GM21447 (cell line): ENCODE measurements at regions not wholly inside any gene's neighbourhood (a gene's known extent, or its start where the extent isn't known, plus 50 kb on each side); places are given as distances from the start of the nearest gene placed in this dataset.

Experiments used
- ATAC-seq: cut with Tn5 transposase; IDR thresholded peaks from one replicate; pipeline ENCODE4 v1.9.1; 2021; ENCODE audit not compliant: unreplicated experiment

- no peak for ATAC-seq
Measured at GRCh38 chr2:71938659-71939587, 208.7 kb downstream of the CYP26B1 start.

GRCh38 chr2:71938108-71938507 lies 209.6 kb downstream of the CYP26B1 start:
- no peak for ATAC-seq

- no peak for ATAC-seq
Measured at GRCh38 chr2:71937396-71937795, 210.3 kb downstream of the CYP26B1 start.

GRCh38 chr2:71936076-71937030 lies 211.3 kb downstream of the CYP26B1 start:
- ATAC-seq, result no peak

- no peak for ATAC-seq
Measured at GRCh38 chr2:71935262-71935848, 212.3 kb downstream of the CYP26B1 start.

- no peak for ATAC-seq
Measured at GRCh38 chr2:71934595-71935261, 212.9 kb downstream of the CYP26B1 start.

GRCh38 chr2:71934320-71934593 lies 213.4 kb downstream of the CYP26B1 start:
- ATAC-seq, result no peak

GRCh38 chr2:71933467-71934319 lies 214.0 kb downstream of the CYP26B1 start:
- ATAC-seq, result no peak

- ATAC-seq, result no peak
Measured at GRCh38 chr2:71932780-71933466, 214.7 kb downstream of the CYP26B1 start.

- ATAC-seq, result no peak
Measured at GRCh38 chr2:71932037-71932779, 215.5 kb downstream of the CYP26B1 start.

GRCh38 chr2:71930049-71930681 lies 217.5 kb downstream of the CYP26B1 start:
- ATAC-seq, result no peak

GRCh38 chr2:71929482-71929772 lies 218.2 kb downstream of the CYP26B1 start:
- ATAC-seq, result no peak

- no peak for ATAC-seq
Measured at GRCh38 chr2:71928734-71929481, 218.8 kb downstream of the CYP26B1 start.

- ATAC-seq, result no peak
Measured at GRCh38 chr2:71927757-71928715, 219.6 kb downstream of the CYP26B1 start.

- no peak for ATAC-seq
Measured at GRCh38 chr2:71926876-71927756, 220.5 kb downstream of the CYP26B1 start.

GRCh38 chr2:71926089-71926447 lies 221.6 kb downstream of the CYP26B1 start:
- ATAC-seq, result no peak
